ENCODE measurements at regions not wholly inside any gene's neighbourhood (a gene's known extent, or its start where the extent isn't known, plus 50 kb on each side); places are given as distances from the start of the nearest gene placed in this dataset.

GRCh38 chr3:144677103-144677502 is 705.5 kb downstream of the DIPK2A start:
- DNase-seq = no peak
- Histone ChIP-seq H2BK15ac (ENCODE audit: low read depth, low read length) (no peak overlapping the region), H3K4ac (ENCODE audit: low read depth, low read length) (no peak overlapping the region), H3K4me2 (ENCODE audit: insufficient read depth, insufficient read length, low read length) (no peak overlapping the region), H2AFZ (ENCODE audit: low read length) (no peak overlapping the region), H3K79me1 (ENCODE audit: insufficient read depth, low read depth, low read length, poor library complexity, severe bottlenecking) (no peaks in the 10 kb centered on the region), H3K9ac (ENCODE audit: extremely low read depth, insufficient read length, low read length) (no peak overlapping the region), H3K9me3 (ENCODE audit: control insufficient read depth, low read depth, low read length) (no peaks in the 10 kb centered on the region), H2AK5ac (ENCODE audit: insufficient read length, low read length) (no peak overlapping the region), H3K23ac (ENCODE audit: insufficient read length, low read depth, low read length) (no peak overlapping the region), H3K27me3 (ENCODE audit: insufficient read depth, low read length) (no peaks in the 10 kb centered on the region), H4K8ac (replicated peaks; ENCODE audit: insufficient read length, low read depth, low read length) (no peak overlapping the region), H3K4me1 (ENCODE audit: insufficient read depth, low read length) (no peaks in the 10 kb centered on the region), H3K79me2 (ENCODE audit: insufficient read depth, low read length) (no peaks in the 10 kb centered on the region), H2BK20ac (ENCODE audit: low read depth, low read length, poor library complexity, severe bottlenecking) (no peak overlapping the region), H4K20me1 (ENCODE audit: control insufficient read depth, insufficient read depth, insufficient read length) (no peaks in the 10 kb centered on the region), H3K56ac (ENCODE audit: insufficient read length, low read depth, low read length) (no peak overlapping the region), H3K23me2 (ENCODE audit: insufficient read length, low read depth, low read length, poor library complexity, severe bottlenecking) (no peaks in the 10 kb centered on the region), H4K91ac (ENCODE audit: insufficient read length, low read depth, low read length) (no peak overlapping the region), H3K14ac (ENCODE audit: insufficient read depth, low read length) (no peak overlapping the region), H3K27ac (ENCODE audit: insufficient read length, low read depth, low read length) (no peak overlapping the region), H3T11ph (ENCODE audit: low read length) (no peak overlapping the region), H4K5ac (ENCODE audit: insufficient read length, low read depth, low read length) (no peak overlapping the region), H2BK12ac (ENCODE audit: insufficient read length, low read depth, low read length) (no peak overlapping the region), H2BK120ac (ENCODE audit: low read depth, low read length, poor library complexity, severe bottlenecking) (no peak overlapping the region), H2BK5ac (ENCODE audit: insufficient read length, low read length) (no peak overlapping the region), H3K18ac (ENCODE audit: insufficient read length, low read depth, low read length) (no peak overlapping the region)
- Mint-ChIP-seq H3K4me3 (no peak overlapping the region), H3K27ac (no peak overlapping the region), H3K27me3 (ENCODE audit: low read depth) (no peaks in the 10 kb centered on the region), H3K9me3 (no peaks in the 10 kb centered on the region), H3K4me1 (peaks cover 2 to 8% of the 10 kb centered on the region in 2 experiments; a peak in 3 of 4 replicates), H3K36me3 (ENCODE audit: insufficient read depth in 1 of 3, low read depth in 3 of 3) (peaks cover 0 to 4% (median 0%) of the 10 kb centered on the region in 3 experiments; a peak in 2 of 7 replicates)
- no peak for TF ChIP-seq CTCF (conservative IDR thresholded peaks at IDR 0.05)
- no CpG with 5 or more reads among the region's 1 CpG for WGBS (ENCODE audit: extremely low coverage, insufficient read length, low lambda C conversion rate)

Data from H9 (cell line).